ENCODE measurements at regions not wholly inside any gene's neighbourhood (a gene's known extent, or its start where the extent isn't known, plus 50 kb on each side); places are given as distances from the start of the nearest gene placed in this dataset.

- TF ChIP-seq CTCF (IDR thresholded peaks at IDR 0.05) (no peak), POLR2A (IDR thresholded peaks at IDR 0.05) (no peak)
These were observed 525.5 kb downstream of the KIF2B start for GRCh38 chr17:54348234-54348633.

Measured in esophagus squamous epithelium (tissue), 4 donors.